HL-60/S4 treated with phorbol 12-myristate 13-acetate at 8.2 ng/mL for 4 days and 3 days (cell line): ENCODE measurements at regions not wholly inside any gene's neighbourhood (a gene's known extent, or its start where the extent isn't known, plus 50 kb on each side); places are given as distances from the start of the nearest gene placed in this dataset.
"Not testable (repeated sequence)": the region's sequence is repeated elsewhere in the genome, so short reads cannot be mapped to it uniquely, and the experiment has no call there.

Source experiments
- in situ Hi-C: fragments of 300-500 bp; cut with MboI; formaldehyde crosslinking; loops from 2 replicates; pipeline ENCODE4 v1.15.0; 2022; ENCODE audit warnings: low sequenced_read_pairs

GRCh38 chr9:89951675-89952074 lies 346.9 kb downstream of the GADD45G start:
- in situ Hi-C loops = no loop called here

GRCh38 chr9:89952401-89952800 lies 347.6 kb downstream of the GADD45G start:
- in situ Hi-C loops = no loop called here

GRCh38 chr9:89953263-89953662 lies 348.5 kb downstream of the GADD45G start:
- in situ Hi-C loops = not testable (repeated sequence)

- in situ Hi-C loops = no loop called here
These were observed 349.2 kb downstream of the GADD45G start for GRCh38 chr9:89953824-89954615.

- in situ Hi-C loops = no loop called here
These were observed 350.3 kb downstream of the GADD45G start for GRCh38 chr9:89955144-89955543.

- in situ Hi-C loops = no loop called here
These were observed 350.8 kb downstream of the GADD45G start for GRCh38 chr9:89955626-89956025.

- in situ Hi-C loops = no loop called here
These were observed 351.5 kb downstream of the GADD45G start for GRCh38 chr9:89956331-89956730.

GRCh38 chr9:89956907-89957306 lies 352.1 kb downstream of the GADD45G start:
- in situ Hi-C loops = no loop called here

GRCh38 chr9:89958086-89958485 lies 353.3 kb downstream of the GADD45G start:
- in situ Hi-C loops = no loop called here

GRCh38 chr9:89961616-89962341 lies 357.0 kb downstream of the GADD45G start:
- in situ Hi-C loops = no loop called here

- in situ Hi-C loops = no loop called here
These were observed 358.5 kb downstream of the GADD45G start for GRCh38 chr9:89963280-89963679.

- in situ Hi-C loops = no loop called here
These were observed 362.7 kb downstream of the GADD45G start for GRCh38 chr9:89967527-89967926.

- in situ Hi-C loops = no loop called here
These were observed 364.4 kb downstream of the GADD45G start for GRCh38 chr9:89969156-89969675.

- in situ Hi-C loops = no loop called here
These were observed 365.2 kb downstream of the GADD45G start for GRCh38 chr9:89969881-89970639.

- in situ Hi-C loops = no loop called here
These were observed 365.9 kb downstream of the GADD45G start for GRCh38 chr9:89970701-89971100.

- in situ Hi-C loops = no loop called here
These were observed 367.7 kb downstream of the GADD45G start for GRCh38 chr9:89972535-89972934.

GRCh38 chr9:89974582-89974981 lies 369.8 kb downstream of the GADD45G start:
- in situ Hi-C loops = no loop called here

GRCh38 chr9:89975024-89975423 lies 370.2 kb downstream of the GADD45G start:
- in situ Hi-C loops = no loop called here

GRCh38 chr9:89975630-89976029 lies 370.8 kb downstream of the GADD45G start:
- in situ Hi-C loops = no loop called here

- in situ Hi-C loops = no loop called here
These were observed 373.4 kb downstream of the GADD45G start for GRCh38 chr9:89978185-89978584.

GRCh38 chr9:89980600-89980999 lies 375.8 kb downstream of the GADD45G start:
- in situ Hi-C loops = no loop called here
